HG03060 (cell line): ENCODE measurements at regions not wholly inside any gene's neighbourhood (a gene's known extent, or its start where the extent isn't known, plus 50 kb on each side); places are given as distances from the start of the nearest gene placed in this dataset.

Experiments
- ATAC-seq: cut with Tn5 transposase; IDR thresholded peaks from one replicate; pipeline ENCODE4 v1.9.1; 2021; ENCODE audit warnings: low read depth, moderate number of reproducible peaks; ENCODE audit not compliant: unreplicated experiment

- ATAC-seq = no peak
Measured at GRCh38 chr21:16389643-16390042, 659.9 kb downstream of the USP25 start.

- no peak for ATAC-seq
Measured at GRCh38 chr21:16395285-16395684, 665.5 kb downstream of the USP25 start.

- no peak for ATAC-seq
Measured at GRCh38 chr21:16402752-16403151, 673.0 kb downstream of the USP25 start.

- ATAC-seq = no peak
Measured at GRCh38 chr21:16404776-16405175, 675.0 kb downstream of the USP25 start.

- ATAC-seq = no peak
Measured at GRCh38 chr21:16406355-16406754, 676.6 kb downstream of the USP25 start.

- no peak for ATAC-seq
Measured at GRCh38 chr21:16407403-16408240, 677.8 kb downstream of the USP25 start.

- no peak for ATAC-seq
Measured at GRCh38 chr21:16408280-16408679, 678.5 kb downstream of the USP25 start.

GRCh38 chr21:16409352-16409751 is 679.6 kb downstream of the USP25 start:
- ATAC-seq = no peak

GRCh38 chr21:16418226-16418625 is 688.4 kb downstream of the USP25 start:
- ATAC-seq = no peak

- ATAC-seq = no peak
Measured at GRCh38 chr21:16418642-16419041, 688.9 kb downstream of the USP25 start.

GRCh38 chr21:16419188-16419921 is 689.6 kb downstream of the USP25 start:
- ATAC-seq = no peak

- no peak for ATAC-seq
Measured at GRCh38 chr21:16420031-16420724, 690.4 kb downstream of the USP25 start.

- ATAC-seq = no peak
Measured at GRCh38 chr21:16421007-16421406, 691.2 kb downstream of the USP25 start.

- ATAC-seq = no peak
Measured at GRCh38 chr21:16421965-16422364, 692.2 kb downstream of the USP25 start.

- ATAC-seq = no peak
Measured at GRCh38 chr21:16422702-16423101, 692.9 kb downstream of the USP25 start.

- ATAC-seq = no peak
Measured at GRCh38 chr21:16423921-16424320, 694.1 kb downstream of the USP25 start.

GRCh38 chr21:16424331-16424751 is 694.6 kb downstream of the USP25 start:
- ATAC-seq = no peak

- no peak for ATAC-seq
Measured at GRCh38 chr21:16425376-16425775, 695.6 kb downstream of the USP25 start.

GRCh38 chr21:16426936-16427335 is 697.2 kb downstream of the USP25 start:
- no peak for ATAC-seq

GRCh38 chr21:16427587-16428087 is 697.9 kb downstream of the USP25 start:
- ATAC-seq = no peak

- ATAC-seq = no peak
Measured at GRCh38 chr21:16437586-16437985, 707.8 kb downstream of the USP25 start.
